Keratinocyte (primary cell): ENCODE measurements at regions not wholly inside any gene's neighbourhood (a gene's known extent, or its start where the extent isn't known, plus 50 kb on each side); places are given as distances from the start of the nearest gene placed in this dataset.

ENCODE experiments used
- DNase-seq: peaks from one replicate; pipeline ENCODE4 v3.0.0-alpha.2; 2011; ENCODE audit warnings: low read depth, missing footprints, low spot score
- FAIRE-seq: peaks from 2 replicates; lab custom pipeline; 2011; peaks lifted over from hg19 to GRCh38; lab: Jason Lieb, UNC
- H2AFZ ChIP-seq: 2 replicates; pipeline ENCODE4 v1.6.0; 2012; ENCODE audit warnings: low read length, control low read depth, inconsistent platforms; ENCODE audit not compliant: control insufficient read depth
- H3K27ac ChIP-seq: 2 replicates; pipeline ENCODE4 v1.5.1; 2011; ENCODE audit warnings: low read length; ENCODE audit not compliant: control insufficient read depth, insufficient read depth
- H3K27me3 ChIP-seq: 3 replicates; pipeline ENCODE4 v1.6.0; 2011; ENCODE audit warnings: low read length; ENCODE audit not compliant: control insufficient read depth, insufficient read depth; ENCODE audit errors: extremely low read depth
- H3K36me3 ChIP-seq, 2 experiments: 2 replicates in 1 of 2; 3 replicates in 1 of 2; pipeline ENCODE4 v1.5.1; 2011; ENCODE audit warnings: low read length in 2 of 2, mild to moderate bottlenecking in 1 of 2; ENCODE audit not compliant: control insufficient read depth in 2 of 2, insufficient read depth in 2 of 2; ENCODE audit errors: extremely low read depth in 1 of 2
- H3K4me1 ChIP-seq: 3 replicates; pipeline ENCODE4 v1.5.1; 2011; ENCODE audit warnings: low read length; ENCODE audit not compliant: control insufficient read depth, insufficient read depth; ENCODE audit errors: extremely low read depth
- H3K4me2 ChIP-seq: 3 replicates; pipeline ENCODE4 v1.6.0; 2011; ENCODE audit warnings: low read depth, low read length; ENCODE audit not compliant: control insufficient read depth, insufficient read depth; ENCODE audit errors: extremely low read depth
- H3K4me3 ChIP-seq, 3 experiments: fragments of 200-600 bp in 1 of 3; sonication (generic) in 1 of 3; 2 replicates in 2 of 3; 3 replicates in 1 of 3; pipeline ENCODE4 v1.5.1; 2011 to 2016; ENCODE audit warnings: low read length in 3 of 3, mild to moderate bottlenecking in 3 of 3, control low read depth in 2 of 3, inconsistent platforms in 1 of 3, low read depth in 1 of 3, mixed read lengths in 1 of 3, mixed run types in 1 of 3, moderate library complexity in 1 of 3; ENCODE audit not compliant: control insufficient read depth in 2 of 3, insufficient read depth in 2 of 3; ENCODE audit errors: extremely low read depth in 1 of 3
- H3K79me2 ChIP-seq: 2 replicates; pipeline ENCODE4 v1.6.0; 2012; ENCODE audit warnings: low read length; ENCODE audit not compliant: control insufficient read depth, insufficient read depth
- H3K9ac ChIP-seq: 3 replicates; pipeline ENCODE4 v1.6.0; 2011; ENCODE audit warnings: low read length; ENCODE audit not compliant: control insufficient read depth, insufficient read depth; ENCODE audit errors: extremely low read depth
- H3K9me1 ChIP-seq: 3 replicates; pipeline ENCODE4 v1.6.0; 2011; ENCODE audit warnings: low read length; ENCODE audit not compliant: control insufficient read depth, insufficient read depth; ENCODE audit errors: extremely low read depth
- H3K9me3 ChIP-seq: 2 replicates; pipeline ENCODE4 v1.5.1; 2012; ENCODE audit warnings: low read depth, low read length; ENCODE audit not compliant: control insufficient read depth
- H4K20me1 ChIP-seq: 3 replicates; pipeline ENCODE4 v1.6.0; 2011; ENCODE audit warnings: low read length; ENCODE audit not compliant: control insufficient read depth, insufficient read depth; ENCODE audit errors: extremely low read depth
- CTCF ChIP-seq, 3 experiments: IDR thresholded peaks in 1 of 3; conservative IDR thresholded peaks in 1 of 3; optimal IDR thresholded peaks in 1 of 3; 2 replicates in 2 of 3; 3 replicates in 1 of 3; pipeline versions ENCODE3 to v1.5.1; 2011; ENCODE audit warnings: low read length in 3 of 3, mild to moderate bottlenecking in 3 of 3, moderate library complexity in 2 of 3, control low read depth in 1 of 3, inconsistent platforms in 1 of 3; ENCODE audit not compliant: insufficient read depth in 2 of 3; ENCODE audit errors: extremely low read depth in 1 of 3
- EZH2 ChIP-seq: IDR thresholded peaks from one replicate; pipeline ENCODE4 v1.6.1; 2012; ENCODE audit warnings: inconsistent platforms, mild to moderate bottlenecking, low read length, moderate library complexity
- dilution Hi-C: fragments of 300-500 bp; cut with MboI; formaldehyde crosslinking; loops from one replicate; pipeline ENCODE4 v1.7.0; 2020; ENCODE audit warnings: low sequenced_read_pairs; ENCODE audit not compliant: extremely low pct_ligation_motif_present

DNA sequence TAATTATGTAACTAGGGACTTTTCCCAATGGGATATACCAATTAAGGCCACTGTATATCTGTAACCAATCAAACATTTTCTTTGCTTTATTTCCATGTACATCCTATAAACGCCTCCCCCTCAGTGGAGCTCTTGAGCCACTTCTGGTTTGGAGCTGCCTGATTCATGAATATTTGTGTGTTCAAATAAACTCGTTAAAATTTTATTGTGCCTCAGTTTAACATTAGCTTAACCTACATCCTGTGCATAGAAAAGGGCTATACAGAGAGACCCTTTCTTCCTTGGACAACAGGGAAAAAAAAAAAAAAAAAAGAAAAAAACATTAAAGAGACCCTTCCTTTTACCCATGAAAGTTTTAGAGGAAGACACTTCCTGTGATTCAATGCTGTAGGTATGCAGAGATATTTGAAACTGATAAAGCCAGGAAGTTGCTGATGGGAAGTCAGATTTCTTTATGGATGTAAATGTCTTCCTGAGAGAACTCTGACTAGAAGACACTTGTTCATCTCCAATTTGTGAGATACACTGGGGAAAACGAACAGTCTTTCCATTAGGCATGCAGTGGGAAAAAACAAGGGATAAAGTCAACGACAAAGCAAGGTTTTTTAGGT, 614.6 kb upstream of the SOX11 start:
- FAIRE-seq (no peak), DNase-seq (no peak)
- no peak overlapping the region for H3K27ac ChIP-seq
- H3K9me1 ChIP-seq, result no peaks in the 10 kb centered on the region
- dilution Hi-C loops, result no loop called here
- H3K9ac ChIP-seq, result no peak overlapping the region
- H3K4me2 ChIP-seq, result no peak overlapping the region
- no peaks in the 10 kb centered on the region for H3K27me3 ChIP-seq
- no peaks in the 10 kb centered on the region for H4K20me1 ChIP-seq
- H3K4me3 ChIP-seq, result no peak overlapping the region
- no peak for TF ChIP-seq CTCF (optimal IDR thresholded peaks at IDR 0.05 in 1 of 3, IDR thresholded peaks at IDR 0.05 in 1 of 3, conservative IDR thresholded peaks at IDR 0.05 in 1 of 3; ENCODE audit: extremely low read depth in 1 of 3, insufficient read depth in 2 of 3, low read length in 3 of 3)
- TF ChIP-seq EZH2, result no peak
- no peak overlapping the region for H2AFZ ChIP-seq
- no peaks in the 10 kb centered on the region for H3K36me3 ChIP-seq
- no peaks in the 10 kb centered on the region for H3K9me3 ChIP-seq
- H3K4me1 ChIP-seq, result no peaks in the 10 kb centered on the region
- no peaks in the 10 kb centered on the region for H3K79me2 ChIP-seq

DNA sequence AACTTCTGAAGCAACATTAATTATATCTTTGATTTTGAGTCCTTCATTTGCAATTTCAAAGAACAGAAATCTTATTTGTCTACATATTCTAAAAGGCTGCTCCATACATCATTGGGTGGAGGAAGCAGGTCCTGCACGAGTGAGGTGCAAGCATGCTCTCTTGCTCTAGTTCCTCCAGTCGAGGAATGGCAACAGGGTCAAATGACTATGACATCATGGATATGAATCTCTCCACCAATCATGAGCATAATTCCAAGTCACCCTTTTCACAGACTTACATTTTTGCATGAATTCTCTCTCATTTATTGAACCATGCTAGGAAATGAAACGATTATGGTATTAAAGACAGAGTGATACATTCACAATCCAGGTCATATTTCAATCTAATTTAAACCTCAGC, 608.8 kb upstream of the SOX11 start:
- Histone ChIP-seq H3K4me1 (no peaks in the 10 kb centered on the region), H3K36me3 (no peaks in the 10 kb centered on the region), H3K9me3 (no peaks in the 10 kb centered on the region), H3K9me1 (no peaks in the 10 kb centered on the region), H3K27me3 (no peaks in the 10 kb centered on the region), H2AFZ (no peak overlapping the region), H3K4me2 (no peak overlapping the region), H3K27ac (no peak overlapping the region), H3K4me3 (no peak overlapping the region), H3K79me2 (no peaks in the 10 kb centered on the region), H3K9ac (no peak overlapping the region), H4K20me1 (no peaks in the 10 kb centered on the region)
- FAIRE-seq (no peak), DNase-seq (no peak)
- dilution Hi-C loops, result no loop called here
- TF ChIP-seq CTCF (optimal IDR thresholded peaks at IDR 0.05 in 1 of 3, IDR thresholded peaks at IDR 0.05 in 1 of 3, conservative IDR thresholded peaks at IDR 0.05 in 1 of 3; ENCODE audit: extremely low read depth in 1 of 3, insufficient read depth in 2 of 3, low read length in 3 of 3), result no peak
- no peak for TF ChIP-seq EZH2
